ENCODE measurements at regions not wholly inside any gene's neighbourhood (a gene's known extent, or its start where the extent isn't known, plus 50 kb on each side); places are given as distances from the start of the nearest gene placed in this dataset.

DNA sequence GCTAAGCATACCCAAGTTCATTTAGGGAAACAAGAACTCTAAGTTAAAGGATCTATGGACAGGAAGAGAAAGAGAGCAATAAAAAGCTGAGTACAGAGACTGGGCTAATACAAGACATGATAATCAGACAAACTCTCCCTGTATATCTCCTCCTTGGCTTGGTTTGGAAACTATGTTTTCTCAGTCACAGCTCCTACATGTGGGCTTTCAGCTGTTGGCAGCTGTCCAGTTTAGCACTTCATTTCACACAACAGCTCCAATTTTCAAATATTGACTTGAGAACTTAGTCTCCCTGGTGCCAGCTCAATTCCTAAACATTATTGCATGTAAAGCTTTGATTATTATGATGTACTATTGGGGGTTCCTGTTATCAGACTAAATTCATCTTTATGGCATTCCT lies 222.8 kb upstream of the OBI1 start:
- H3K9me3 ChIP-seq (ENCODE audit: control insufficient read depth, insufficient read depth, low read length), result peaks cover 7% of the 10 kb centered on the region; the same call in 1 of the 2 replicates
- TF ChIP-seq, protein P1, sequence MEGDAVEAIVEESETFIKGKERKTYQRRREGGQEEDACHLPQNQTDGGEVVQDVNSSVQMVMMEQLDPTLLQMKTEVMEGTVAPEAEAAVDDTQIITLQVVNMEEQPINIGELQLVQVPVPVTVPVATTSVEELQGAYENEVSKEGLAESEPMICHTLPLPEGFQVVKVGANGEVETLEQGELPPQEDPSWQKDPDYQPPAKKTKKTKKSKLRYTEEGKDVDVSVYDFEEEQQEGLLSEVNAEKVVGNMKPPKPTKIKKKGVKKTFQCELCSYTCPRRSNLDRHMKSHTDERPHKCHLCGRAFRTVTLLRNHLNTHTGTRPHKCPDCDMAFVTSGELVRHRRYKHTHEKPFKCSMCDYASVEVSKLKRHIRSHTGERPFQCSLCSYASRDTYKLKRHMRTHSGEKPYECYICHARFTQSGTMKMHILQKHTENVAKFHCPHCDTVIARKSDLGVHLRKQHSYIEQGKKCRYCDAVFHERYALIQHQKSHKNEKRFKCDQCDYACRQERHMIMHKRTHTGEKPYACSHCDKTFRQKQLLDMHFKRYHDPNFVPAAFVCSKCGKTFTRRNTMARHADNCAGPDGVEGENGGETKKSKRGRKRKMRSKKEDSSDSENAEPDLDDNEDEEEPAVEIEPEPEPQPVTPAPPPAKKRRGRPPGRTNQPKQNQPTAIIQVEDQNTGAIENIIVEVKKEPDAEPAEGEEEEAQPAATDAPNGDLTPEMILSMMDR (IDR thresholded peaks at IDR 0.05; ENCODE audit: low read depth, low read length), result no peak
- no peak for DNase-seq (ENCODE audit: low read depth, low spot score)
- CTCF ChIA-PET, result no interaction called here
- H3K4me3 ChIP-seq (ENCODE audit: low read depth, low read length), result no peak overlapping the region
- H3K27ac ChIP-seq (ENCODE audit: low read depth, low read length), result no peak overlapping the region
- no peaks in the 10 kb centered on the region for H3K27me3 ChIP-seq (ENCODE audit: control insufficient read depth, insufficient read depth, low read length)
- POLR2A ChIA-PET, result no interaction called here

- no peak overlapping the region for H3K4me3 ChIP-seq (ENCODE audit: low read depth, low read length)
- DNase-seq (ENCODE audit: low read depth, low spot score), result no peak
- H3K9me3 ChIP-seq (ENCODE audit: control insufficient read depth, insufficient read depth, low read length), result peaks cover 12% of the 10 kb centered on the region; the same call in 1 of the 2 replicates
- ChIA-PET CTCF (no interaction called here), POLR2A (no interaction called here)
- no peaks in the 10 kb centered on the region for H3K27me3 ChIP-seq (ENCODE audit: control insufficient read depth, insufficient read depth, low read length)
- TF ChIP-seq, protein P1 (IDR thresholded peaks at IDR 0.05; ENCODE audit: low read depth, low read length), result no peak
- no peak overlapping the region for H3K27ac ChIP-seq (ENCODE audit: low read depth, low read length)
Measured at GRCh38 chr13:78881054-78881453, 222.1 kb upstream of the OBI1 start.

DNA sequence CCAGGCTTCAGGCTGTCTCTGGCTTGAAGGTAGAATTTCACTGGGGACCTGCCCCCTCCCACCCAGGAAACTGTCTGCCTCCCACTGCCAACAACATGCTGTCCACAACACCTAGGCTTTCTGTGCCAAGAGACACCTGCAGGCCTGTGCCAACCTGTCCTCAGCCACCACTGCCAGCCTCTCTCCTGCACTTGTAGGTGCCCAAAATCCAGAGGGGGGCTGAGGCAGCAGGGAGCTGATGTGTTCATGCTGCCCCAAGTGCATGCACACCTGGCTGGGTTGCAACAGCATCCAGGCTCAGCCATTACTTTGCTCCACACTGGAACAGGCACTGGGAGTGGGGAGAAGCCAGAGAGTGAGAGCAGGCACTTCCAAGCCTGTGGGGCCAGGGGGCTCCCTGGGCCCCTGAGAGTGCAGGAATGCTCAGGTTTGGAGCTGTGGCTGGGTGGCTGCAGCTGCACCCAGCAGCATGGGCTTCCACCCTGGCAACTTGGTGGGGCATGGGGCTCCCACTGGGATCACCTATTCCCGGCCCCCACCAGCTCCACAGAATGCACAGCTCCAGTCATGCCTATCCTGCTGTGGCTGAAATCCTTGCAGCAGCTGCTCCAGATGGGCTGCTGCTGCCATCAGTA lies 218.1 kb upstream of the OBI1 start:
- DNase-seq (ENCODE audit: low read depth, low spot score), result no peak
- no peaks in the 10 kb centered on the region for H3K27me3 ChIP-seq (ENCODE audit: control insufficient read depth, insufficient read depth, low read length)
- CTCF ChIA-PET, result no interaction called here
- H3K27ac ChIP-seq (ENCODE audit: low read depth, low read length), result no peak overlapping the region
- TF ChIP-seq, protein P1 (IDR thresholded peaks at IDR 0.05; ENCODE audit: low read depth, low read length), result no peak
- H3K9me3 ChIP-seq (ENCODE audit: control insufficient read depth, insufficient read depth, low read length), result peaks cover 17% of the 10 kb centered on the region
- POLR2A ChIA-PET, result no interaction called here
- H3K4me3 ChIP-seq (ENCODE audit: low read depth, low read length), result no peak overlapping the region

GRCh38 chr13:78875792-78876580 lies 217.0 kb upstream of the OBI1 start:
- H3K4me3 ChIP-seq (ENCODE audit: low read depth, low read length), result no peak overlapping the region
- no peaks in the 10 kb centered on the region for H3K27me3 ChIP-seq (ENCODE audit: control insufficient read depth, insufficient read depth, low read length)
- ChIA-PET POLR2A (no interaction called here), CTCF (no interaction called here)
- no peak for DNase-seq (ENCODE audit: low read depth, low spot score)
- peaks cover 17% of the 10 kb centered on the region for H3K9me3 ChIP-seq (ENCODE audit: control insufficient read depth, insufficient read depth, low read length)
- TF ChIP-seq, protein P1 (IDR thresholded peaks at IDR 0.05; ENCODE audit: low read depth, low read length), result no peak
- H3K27ac ChIP-seq (ENCODE audit: low read depth, low read length), result no peak overlapping the region

DNA sequence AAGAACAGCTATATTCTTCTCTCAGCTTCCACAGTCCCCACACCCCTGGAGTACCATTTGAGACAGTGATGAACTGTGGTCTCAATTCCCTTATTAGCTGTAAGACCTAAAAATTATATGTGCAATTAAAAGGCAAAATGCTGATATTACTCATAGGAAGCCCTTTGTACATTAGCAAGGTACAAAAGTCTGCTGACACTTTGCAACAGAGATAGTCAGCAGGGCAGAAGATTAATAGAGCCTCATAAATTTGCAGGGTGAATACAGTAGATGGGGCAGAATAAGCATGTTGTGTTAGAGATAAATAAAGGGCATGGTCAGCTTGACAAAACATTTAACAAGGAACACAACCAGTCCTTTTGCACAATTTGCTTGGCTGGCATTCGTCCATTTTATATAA lies 210.0 kb upstream of the OBI1 start:
- TF ChIP-seq, protein P1 (IDR thresholded peaks at IDR 0.05; ENCODE audit: low read depth, low read length), result no peak
- DNase-seq (ENCODE audit: low read depth, low spot score), result no peak
- Histone ChIP-seq H3K27ac (ENCODE audit: low read depth, low read length) (no peak overlapping the region), H3K4me3 (ENCODE audit: low read depth, low read length) (no peak overlapping the region), H3K9me3 (ENCODE audit: control insufficient read depth, insufficient read depth, low read length) (no peaks in the 10 kb centered on the region), H3K27me3 (ENCODE audit: control insufficient read depth, insufficient read depth, low read length) (no peaks in the 10 kb centered on the region)
- ChIA-PET CTCF (no interaction called here), POLR2A (no interaction called here)

Data from AG04450 (cell line).